ENCODE measurements at regions not wholly inside any gene's neighbourhood (a gene's known extent, or its start where the extent isn't known, plus 50 kb on each side); places are given as distances from the start of the nearest gene placed in this dataset.

DNA sequence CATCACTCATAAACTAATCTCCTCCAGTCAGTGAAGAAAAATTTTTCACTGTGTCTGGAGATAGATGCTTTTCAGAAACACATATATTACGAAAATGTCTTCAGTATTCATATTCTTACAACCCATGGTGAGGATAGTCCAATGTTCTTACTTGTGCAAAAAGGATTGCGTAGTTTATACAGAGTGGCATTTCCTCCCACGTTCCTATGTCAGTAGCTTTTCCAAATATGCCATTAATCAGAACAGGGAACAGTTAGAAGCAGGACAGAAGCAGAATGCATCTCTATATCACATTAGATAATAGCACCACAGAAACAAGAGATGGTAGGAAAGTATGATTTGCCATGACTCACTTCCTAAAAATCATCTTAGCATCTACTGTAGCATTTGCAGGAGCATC lies 282.9 kb downstream of the SLITRK5 start:
- H4K20me1 ChIP-seq (ENCODE audit: insufficient read depth) = no peaks in the 10 kb centered on the region
- no peaks in the 10 kb centered on the region for H3K9me2 ChIP-seq (ENCODE audit: insufficient read depth)
- POLR2A ChIA-PET = no interaction called here
- no peak overlapping the region for H3K27ac ChIP-seq (ENCODE audit: low read depth, low read length)
- H3K4me2 ChIP-seq (ENCODE audit: low read length) = no peak overlapping the region
- no peak overlapping the region for H3K4me3 ChIP-seq (replicated peaks in 1 of 2; ENCODE audit: low read depth in 1 of 2, low read length in 2 of 2)
- ATAC-seq (no peak), DNase-seq (ENCODE audit: low read depth, low spot score) (no peak)
- RAD21 ChIA-PET (ENCODE audit: low non-redundant PET in 1 of 2, low total read pairs in 2 of 2, uncharacterized antibody in 2 of 2, unreplicated experiment in 2 of 2) = no interaction called here
- TF ChIP-seq EZH2 (IDR thresholded peaks at IDR 0.05) (no peak), ZFX (IDR thresholded peaks at IDR 0.05) (no peak), EZH2phosphoT487 (IDR thresholded peaks at IDR 0.05; ENCODE audit: borderline replicate concordance) (no peak), POLR2AphosphoS5 (IDR thresholded peaks at IDR 0.05; ENCODE audit: low read depth, low read length) (no peak), ZNF274 (IDR thresholded peaks at IDR 0.05; ENCODE audit: low read depth, low read length) (no peak)
- TF ChIP-seq, protein P1, sequence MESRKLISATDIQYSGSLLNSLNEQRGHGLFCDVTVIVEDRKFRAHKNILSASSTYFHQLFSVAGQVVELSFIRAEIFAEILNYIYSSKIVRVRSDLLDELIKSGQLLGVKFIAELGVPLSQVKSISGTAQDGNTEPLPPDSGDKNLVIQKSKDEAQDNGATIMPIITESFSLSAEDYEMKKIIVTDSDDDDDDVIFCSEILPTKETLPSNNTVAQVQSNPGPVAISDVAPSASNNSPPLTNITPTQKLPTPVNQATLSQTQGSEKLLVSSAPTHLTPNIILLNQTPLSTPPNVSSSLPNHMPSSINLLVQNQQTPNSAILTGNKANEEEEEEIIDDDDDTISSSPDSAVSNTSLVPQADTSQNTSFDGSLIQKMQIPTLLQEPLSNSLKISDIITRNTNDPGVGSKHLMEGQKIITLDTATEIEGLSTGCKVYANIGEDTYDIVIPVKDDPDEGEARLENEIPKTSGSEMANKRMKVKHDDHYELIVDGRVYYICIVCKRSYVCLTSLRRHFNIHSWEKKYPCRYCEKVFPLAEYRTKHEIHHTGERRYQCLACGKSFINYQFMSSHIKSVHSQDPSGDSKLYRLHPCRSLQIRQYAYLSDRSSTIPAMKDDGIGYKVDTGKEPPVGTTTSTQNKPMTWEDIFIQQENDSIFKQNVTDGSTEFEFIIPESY (IDR thresholded peaks at IDR 0.05; ENCODE audit: extremely low read depth, insufficient replicate concordance, low read length) = no peak
- TF ChIP-seq, protein P2, sequence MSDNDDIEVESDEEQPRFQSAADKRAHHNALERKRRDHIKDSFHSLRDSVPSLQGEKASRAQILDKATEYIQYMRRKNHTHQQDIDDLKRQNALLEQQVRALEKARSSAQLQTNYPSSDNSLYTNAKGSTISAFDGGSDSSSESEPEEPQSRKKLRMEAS (IDR thresholded peaks at IDR 0.05) = no peak
- TF ChIP-seq, protein P3, sequence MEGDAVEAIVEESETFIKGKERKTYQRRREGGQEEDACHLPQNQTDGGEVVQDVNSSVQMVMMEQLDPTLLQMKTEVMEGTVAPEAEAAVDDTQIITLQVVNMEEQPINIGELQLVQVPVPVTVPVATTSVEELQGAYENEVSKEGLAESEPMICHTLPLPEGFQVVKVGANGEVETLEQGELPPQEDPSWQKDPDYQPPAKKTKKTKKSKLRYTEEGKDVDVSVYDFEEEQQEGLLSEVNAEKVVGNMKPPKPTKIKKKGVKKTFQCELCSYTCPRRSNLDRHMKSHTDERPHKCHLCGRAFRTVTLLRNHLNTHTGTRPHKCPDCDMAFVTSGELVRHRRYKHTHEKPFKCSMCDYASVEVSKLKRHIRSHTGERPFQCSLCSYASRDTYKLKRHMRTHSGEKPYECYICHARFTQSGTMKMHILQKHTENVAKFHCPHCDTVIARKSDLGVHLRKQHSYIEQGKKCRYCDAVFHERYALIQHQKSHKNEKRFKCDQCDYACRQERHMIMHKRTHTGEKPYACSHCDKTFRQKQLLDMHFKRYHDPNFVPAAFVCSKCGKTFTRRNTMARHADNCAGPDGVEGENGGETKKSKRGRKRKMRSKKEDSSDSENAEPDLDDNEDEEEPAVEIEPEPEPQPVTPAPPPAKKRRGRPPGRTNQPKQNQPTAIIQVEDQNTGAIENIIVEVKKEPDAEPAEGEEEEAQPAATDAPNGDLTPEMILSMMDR (IDR thresholded peaks at IDR 0.05 in 2 of 3, conservative IDR thresholded peaks at IDR 0.05 in 1 of 3; ENCODE audit: borderline replicate concordance in 1 of 3, insufficient read depth in 1 of 3, low read depth in 2 of 3, low read length in 2 of 3) = no peak
- CTCF ChIA-PET = no interaction called here
- no TSS peak for BruUV-seq (replicated peaks)
- no peaks in the 10 kb centered on the region; a peak in 1 of 4 replicates for H3K4me1 ChIP-seq (ENCODE audit: control insufficient read depth in 1 of 2, insufficient read depth in 2 of 2, low read length in 2 of 2)
- H3K79me2 ChIP-seq (ENCODE audit: insufficient read depth, low read length) = no peaks in the 10 kb centered on the region
- no peak overlapping the region for H2AFZ ChIP-seq (ENCODE audit: low read depth, low read length, poor library complexity, severe bottlenecking)
- no peaks in the 10 kb centered on the region for H3K9me3 ChIP-seq (ENCODE audit: control insufficient read depth in 1 of 2, insufficient read depth in 1 of 2, low read depth in 1 of 2, low read length in 2 of 2)
- no peak overlapping the region for H3K9ac ChIP-seq (ENCODE audit: low read length)
- intact Hi-C loops (cut with micrococcal nuclease) = no loop called here
- no peaks in the 10 kb centered on the region for H3K36me3 ChIP-seq (ENCODE audit: control insufficient read depth in 1 of 2, insufficient read depth in 2 of 2, low read length in 2 of 2)
- H3K27me3 ChIP-seq (ENCODE audit: insufficient read depth, low read length) = no peaks in the 10 kb centered on the region

All from HCT116 (cell line).